OCI-LY3 (cell line): ENCODE measurements at regions not wholly inside any gene's neighbourhood (a gene's known extent, or its start where the extent isn't known, plus 50 kb on each side); places are given as distances from the start of the nearest gene placed in this dataset.

Experiments used
- EZH2phosphoT487 ChIP-seq: fragments of 200-600 bp; shearing (Covaris generic); IDR thresholded peaks from 2 replicates; pipeline ENCODE4 v1.6.1; 2018; ENCODE audit warnings: antibody characterized with exemption, mixed run types, low read depth
- TF ChIP-seq, protein P1 (sequence below): fragments of 200-600, 300-600 bp; sonication (generic); IDR thresholded peaks from 2 replicates; pipeline ENCODE4 v1.5.1; 2014; ENCODE audit warnings: antibody characterized with exemption, low read length, low read depth

DNA sequence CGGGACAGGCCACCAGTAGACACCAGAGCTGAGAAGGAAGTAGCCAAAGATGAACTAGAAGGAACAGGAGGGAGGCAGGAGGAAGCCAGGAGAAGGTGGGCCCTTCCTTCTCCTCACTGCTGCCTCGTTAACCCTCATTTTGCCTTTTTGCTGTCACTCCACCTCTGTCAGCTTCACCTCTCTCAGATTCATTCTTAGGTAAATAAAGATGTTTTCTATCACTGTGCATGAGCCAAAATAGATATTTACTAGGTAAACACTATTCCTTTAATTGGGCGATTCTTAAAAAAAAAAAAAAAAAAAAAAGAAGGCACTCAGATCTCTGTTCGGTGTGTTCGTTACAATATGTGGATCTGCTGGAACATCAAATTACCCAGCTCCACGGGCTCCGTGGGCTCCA lies 112.3 kb downstream of the GLUL start:
- TF ChIP-seq, protein P1, sequence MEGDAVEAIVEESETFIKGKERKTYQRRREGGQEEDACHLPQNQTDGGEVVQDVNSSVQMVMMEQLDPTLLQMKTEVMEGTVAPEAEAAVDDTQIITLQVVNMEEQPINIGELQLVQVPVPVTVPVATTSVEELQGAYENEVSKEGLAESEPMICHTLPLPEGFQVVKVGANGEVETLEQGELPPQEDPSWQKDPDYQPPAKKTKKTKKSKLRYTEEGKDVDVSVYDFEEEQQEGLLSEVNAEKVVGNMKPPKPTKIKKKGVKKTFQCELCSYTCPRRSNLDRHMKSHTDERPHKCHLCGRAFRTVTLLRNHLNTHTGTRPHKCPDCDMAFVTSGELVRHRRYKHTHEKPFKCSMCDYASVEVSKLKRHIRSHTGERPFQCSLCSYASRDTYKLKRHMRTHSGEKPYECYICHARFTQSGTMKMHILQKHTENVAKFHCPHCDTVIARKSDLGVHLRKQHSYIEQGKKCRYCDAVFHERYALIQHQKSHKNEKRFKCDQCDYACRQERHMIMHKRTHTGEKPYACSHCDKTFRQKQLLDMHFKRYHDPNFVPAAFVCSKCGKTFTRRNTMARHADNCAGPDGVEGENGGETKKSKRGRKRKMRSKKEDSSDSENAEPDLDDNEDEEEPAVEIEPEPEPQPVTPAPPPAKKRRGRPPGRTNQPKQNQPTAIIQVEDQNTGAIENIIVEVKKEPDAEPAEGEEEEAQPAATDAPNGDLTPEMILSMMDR = no peak
- no peak for TF ChIP-seq EZH2phosphoT487
